GM12873 (cell line): ENCODE measurements at regions not wholly inside any gene's neighbourhood (a gene's known extent, or its start where the extent isn't known, plus 50 kb on each side); places are given as distances from the start of the nearest gene placed in this dataset.

Experiments
- CTCF ChIP-seq: IDR thresholded peaks from 2 replicates; pipeline ENCODE4 v1.5.1; 2012; ENCODE audit warnings: low read depth, mild to moderate bottlenecking, moderate library complexity, low read length, control low read depth; ENCODE audit not compliant: insufficient read depth; ENCODE audit errors: missing control alignments

- TF ChIP-seq CTCF = no peak
Measured at GRCh38 chr6:44020664-44021425, 106.4 kb downstream of the MRPL14 start.

- TF ChIP-seq CTCF = no peak
Measured at GRCh38 chr6:44020148-44020547, 107.1 kb downstream of the MRPL14 start.

GRCh38 chr6:44016131-44016870 is 111.0 kb downstream of the MRPL14 start:
- no peak for TF ChIP-seq CTCF

- TF ChIP-seq CTCF = no peak
Measured at GRCh38 chr6:44012078-44012493, 115.2 kb downstream of the MRPL14 start.

GRCh38 chr6:44011350-44011920 is 115.8 kb downstream of the MRPL14 start:
- TF ChIP-seq CTCF = no peak

GRCh38 chr6:44010411-44011349 is 116.6 kb downstream of the MRPL14 start:
- no peak for TF ChIP-seq CTCF
